C4-2B (cell line): ENCODE measurements at regions not wholly inside any gene's neighbourhood (a gene's known extent, or its start where the extent isn't known, plus 50 kb on each side); places are given as distances from the start of the nearest gene placed in this dataset.

Experiments
- ZFX ChIP-seq: fragments of 450-650 bp; IDR thresholded peaks from 2 replicates; pipeline ENCODE4 v1.6.1; 2017
- TF ChIP-seq, protein P1 (sequence below): fragments of 450-650 bp; conservative IDR thresholded peaks from 2 replicates; pipeline ENCODE4 v1.5.1; 2017; ENCODE audit warnings: mild to moderate bottlenecking

DNA sequence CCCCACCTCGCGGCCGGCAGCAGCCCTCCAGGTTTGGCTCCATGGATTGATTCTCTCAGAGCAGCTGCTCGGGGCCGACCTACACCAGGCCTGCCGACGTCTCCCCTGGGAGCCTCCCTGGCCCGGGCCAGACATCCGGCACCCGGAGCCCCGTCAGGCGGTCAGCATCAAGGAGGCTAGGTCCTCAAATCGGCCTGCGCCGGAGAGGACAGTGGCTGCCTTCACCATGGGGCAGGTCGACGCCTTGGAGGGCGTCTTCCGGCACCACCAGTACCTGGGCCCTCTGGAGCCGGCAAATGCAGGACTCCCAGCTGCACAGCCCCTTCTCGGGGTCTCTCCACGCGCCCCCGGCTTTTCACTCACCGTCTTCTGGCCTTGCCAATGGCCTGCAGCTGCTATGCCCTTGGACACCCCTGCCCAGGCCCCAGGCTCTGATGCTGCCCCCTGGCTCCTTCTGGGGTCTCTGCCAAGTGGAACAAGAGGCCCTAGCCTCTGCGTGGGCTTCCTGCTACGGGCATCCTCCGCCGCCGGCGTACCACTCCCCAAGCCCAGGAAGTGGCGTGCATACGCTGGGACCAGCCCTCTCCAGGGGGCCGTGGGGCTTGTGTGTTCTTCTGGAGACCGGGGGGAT lies 341.8 kb downstream of the MAGEB5 start:
- TF ChIP-seq, protein P1, sequence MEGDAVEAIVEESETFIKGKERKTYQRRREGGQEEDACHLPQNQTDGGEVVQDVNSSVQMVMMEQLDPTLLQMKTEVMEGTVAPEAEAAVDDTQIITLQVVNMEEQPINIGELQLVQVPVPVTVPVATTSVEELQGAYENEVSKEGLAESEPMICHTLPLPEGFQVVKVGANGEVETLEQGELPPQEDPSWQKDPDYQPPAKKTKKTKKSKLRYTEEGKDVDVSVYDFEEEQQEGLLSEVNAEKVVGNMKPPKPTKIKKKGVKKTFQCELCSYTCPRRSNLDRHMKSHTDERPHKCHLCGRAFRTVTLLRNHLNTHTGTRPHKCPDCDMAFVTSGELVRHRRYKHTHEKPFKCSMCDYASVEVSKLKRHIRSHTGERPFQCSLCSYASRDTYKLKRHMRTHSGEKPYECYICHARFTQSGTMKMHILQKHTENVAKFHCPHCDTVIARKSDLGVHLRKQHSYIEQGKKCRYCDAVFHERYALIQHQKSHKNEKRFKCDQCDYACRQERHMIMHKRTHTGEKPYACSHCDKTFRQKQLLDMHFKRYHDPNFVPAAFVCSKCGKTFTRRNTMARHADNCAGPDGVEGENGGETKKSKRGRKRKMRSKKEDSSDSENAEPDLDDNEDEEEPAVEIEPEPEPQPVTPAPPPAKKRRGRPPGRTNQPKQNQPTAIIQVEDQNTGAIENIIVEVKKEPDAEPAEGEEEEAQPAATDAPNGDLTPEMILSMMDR: no peak
- no peak for TF ChIP-seq ZFX
